Loucy (cell line): ENCODE measurements at regions not wholly inside any gene's neighbourhood (a gene's known extent, or its start where the extent isn't known, plus 50 kb on each side); places are given as distances from the start of the nearest gene placed in this dataset.

Experiments
- EZH2phosphoT487 ChIP-seq: fragments of 200-600 bp; IDR thresholded peaks from 2 replicates; pipeline ENCODE4 v1.6.1; 2018; ENCODE audit warnings: antibody characterized with exemption, mild to moderate bottlenecking, moderate library complexity, borderline replicate concordance
- TF ChIP-seq, protein P1 (sequence below): fragments of 200-600 bp; sonication (generic); conservative IDR thresholded peaks from 2 replicates; pipeline ENCODE4 v1.5.1; 2014; ENCODE audit warnings: mild to moderate bottlenecking, antibody characterized with exemption, low read length

GRCh38 chr14:97489750-97490149 lies 692.6 kb downstream of the VRK1 start:
- TF ChIP-seq, protein P1, sequence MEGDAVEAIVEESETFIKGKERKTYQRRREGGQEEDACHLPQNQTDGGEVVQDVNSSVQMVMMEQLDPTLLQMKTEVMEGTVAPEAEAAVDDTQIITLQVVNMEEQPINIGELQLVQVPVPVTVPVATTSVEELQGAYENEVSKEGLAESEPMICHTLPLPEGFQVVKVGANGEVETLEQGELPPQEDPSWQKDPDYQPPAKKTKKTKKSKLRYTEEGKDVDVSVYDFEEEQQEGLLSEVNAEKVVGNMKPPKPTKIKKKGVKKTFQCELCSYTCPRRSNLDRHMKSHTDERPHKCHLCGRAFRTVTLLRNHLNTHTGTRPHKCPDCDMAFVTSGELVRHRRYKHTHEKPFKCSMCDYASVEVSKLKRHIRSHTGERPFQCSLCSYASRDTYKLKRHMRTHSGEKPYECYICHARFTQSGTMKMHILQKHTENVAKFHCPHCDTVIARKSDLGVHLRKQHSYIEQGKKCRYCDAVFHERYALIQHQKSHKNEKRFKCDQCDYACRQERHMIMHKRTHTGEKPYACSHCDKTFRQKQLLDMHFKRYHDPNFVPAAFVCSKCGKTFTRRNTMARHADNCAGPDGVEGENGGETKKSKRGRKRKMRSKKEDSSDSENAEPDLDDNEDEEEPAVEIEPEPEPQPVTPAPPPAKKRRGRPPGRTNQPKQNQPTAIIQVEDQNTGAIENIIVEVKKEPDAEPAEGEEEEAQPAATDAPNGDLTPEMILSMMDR, result no peak
- TF ChIP-seq EZH2phosphoT487, result no peak
